ENCODE measurements at regions not wholly inside any gene's neighbourhood (a gene's known extent, or its start where the extent isn't known, plus 50 kb on each side); places are given as distances from the start of the nearest gene placed in this dataset.

GRCh38 chr12:107311682-107312081 lies 218.3 kb upstream of the CRY1 start:
- no peak for TF ChIP-seq CTCF (IDR thresholded peaks at IDR 0.05)
- TF ChIP-seq POLR2A (IDR thresholded peaks at IDR 0.05): no peak

Data from esophagus squamous epithelium (tissue), 4 donors.